ENCODE measurements at regions not wholly inside any gene's neighbourhood (a gene's known extent, or its start where the extent isn't known, plus 50 kb on each side); places are given as distances from the start of the nearest gene placed in this dataset.

DNA sequence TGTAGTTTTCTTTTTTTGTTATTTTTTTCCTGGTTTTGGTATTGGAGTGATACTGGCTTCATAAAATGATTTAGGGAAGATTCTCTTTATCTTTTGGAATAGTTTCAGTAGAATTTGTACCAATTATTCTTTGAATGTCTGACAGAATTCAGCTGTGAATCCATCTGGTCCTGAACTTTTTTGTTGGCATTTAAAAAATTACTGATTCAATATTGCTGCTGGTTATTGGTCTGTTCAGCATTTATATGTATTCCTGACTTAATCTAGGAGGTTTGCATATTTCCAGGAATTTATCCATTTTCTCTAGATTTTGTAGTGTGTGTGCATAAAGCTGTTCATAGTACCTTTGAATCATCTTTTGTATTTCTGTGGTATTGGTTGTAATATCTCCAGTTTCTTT lies 100.2 kb downstream of the NXNL2 start:
- TF ChIP-seq, protein P1, sequence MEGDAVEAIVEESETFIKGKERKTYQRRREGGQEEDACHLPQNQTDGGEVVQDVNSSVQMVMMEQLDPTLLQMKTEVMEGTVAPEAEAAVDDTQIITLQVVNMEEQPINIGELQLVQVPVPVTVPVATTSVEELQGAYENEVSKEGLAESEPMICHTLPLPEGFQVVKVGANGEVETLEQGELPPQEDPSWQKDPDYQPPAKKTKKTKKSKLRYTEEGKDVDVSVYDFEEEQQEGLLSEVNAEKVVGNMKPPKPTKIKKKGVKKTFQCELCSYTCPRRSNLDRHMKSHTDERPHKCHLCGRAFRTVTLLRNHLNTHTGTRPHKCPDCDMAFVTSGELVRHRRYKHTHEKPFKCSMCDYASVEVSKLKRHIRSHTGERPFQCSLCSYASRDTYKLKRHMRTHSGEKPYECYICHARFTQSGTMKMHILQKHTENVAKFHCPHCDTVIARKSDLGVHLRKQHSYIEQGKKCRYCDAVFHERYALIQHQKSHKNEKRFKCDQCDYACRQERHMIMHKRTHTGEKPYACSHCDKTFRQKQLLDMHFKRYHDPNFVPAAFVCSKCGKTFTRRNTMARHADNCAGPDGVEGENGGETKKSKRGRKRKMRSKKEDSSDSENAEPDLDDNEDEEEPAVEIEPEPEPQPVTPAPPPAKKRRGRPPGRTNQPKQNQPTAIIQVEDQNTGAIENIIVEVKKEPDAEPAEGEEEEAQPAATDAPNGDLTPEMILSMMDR (IDR thresholded peaks at IDR 0.05; ENCODE audit: low read depth, low read length): no peak
- TF ChIP-seq EZH2phosphoT487 (IDR thresholded peaks at IDR 0.05; ENCODE audit: low read depth): no peak
